DMS153 treated with DMSO at 0.1 percent for 48 hours (cell line): ENCODE measurements at regions not wholly inside any gene's neighbourhood (a gene's known extent, or its start where the extent isn't known, plus 50 kb on each side); places are given as distances from the start of the nearest gene placed in this dataset.
"Not testable (repeated sequence)": the region's sequence is repeated elsewhere in the genome, so short reads cannot be mapped to it uniquely, and the experiment has no call there.

Source experiments
- DNase-seq: peaks from one replicate; lab custom pipeline; 2025; ENCODE audit not compliant: unreplicated experiment; lab: John Stamatoyannopoulos, UW

- DNase-seq = no peak
Observed at GRCh38 chr10:124248056-124249045, 155.0 kb upstream of the CHST15 start.

GRCh38 chr10:124245806-124246440 is 152.5 kb upstream of the CHST15 start:
- DNase-seq = no peak

- no peak for DNase-seq
Observed at GRCh38 chr10:124245191-124245590, 151.8 kb upstream of the CHST15 start.

GRCh38 chr10:124244256-124244877 is 151.0 kb upstream of the CHST15 start:
- no peak for DNase-seq

- no peak for DNase-seq
Observed at GRCh38 chr10:124243702-124244121, 150.3 kb upstream of the CHST15 start.

GRCh38 chr10:124242791-124243190 is 149.4 kb upstream of the CHST15 start:
- no peak for DNase-seq

- no peak for DNase-seq
Observed at GRCh38 chr10:124242365-124242764, 149.0 kb upstream of the CHST15 start.

GRCh38 chr10:124241510-124241909 is 148.1 kb upstream of the CHST15 start:
- DNase-seq = not testable (repeated sequence)

- no peak for DNase-seq
Observed at GRCh38 chr10:124240839-124241291, 147.5 kb upstream of the CHST15 start.

GRCh38 chr10:124239696-124240095 is 146.3 kb upstream of the CHST15 start:
- DNase-seq = no peak

- no peak for DNase-seq
Observed at GRCh38 chr10:124239134-124239533, 145.7 kb upstream of the CHST15 start.

GRCh38 chr10:124238367-124238766 is 145.0 kb upstream of the CHST15 start:
- DNase-seq = no peak

GRCh38 chr10:124237282-124237961 is 144.0 kb upstream of the CHST15 start:
- DNase-seq = no peak

- no peak for DNase-seq
Observed at GRCh38 chr10:124236816-124237215, 143.4 kb upstream of the CHST15 start.

- DNase-seq = no peak
Observed at GRCh38 chr10:124236136-124236535, 142.7 kb upstream of the CHST15 start.

- DNase-seq = no peak
Observed at GRCh38 chr10:124235232-124235631, 141.8 kb upstream of the CHST15 start.

GRCh38 chr10:124233546-124234138 is 140.2 kb upstream of the CHST15 start:
- no peak for DNase-seq

- no peak for DNase-seq
Observed at GRCh38 chr10:124232686-124233545, 139.5 kb upstream of the CHST15 start.
